ENCODE measurements at regions not wholly inside any gene's neighbourhood (a gene's known extent, or its start where the extent isn't known, plus 50 kb on each side); places are given as distances from the start of the nearest gene placed in this dataset.

DNA sequence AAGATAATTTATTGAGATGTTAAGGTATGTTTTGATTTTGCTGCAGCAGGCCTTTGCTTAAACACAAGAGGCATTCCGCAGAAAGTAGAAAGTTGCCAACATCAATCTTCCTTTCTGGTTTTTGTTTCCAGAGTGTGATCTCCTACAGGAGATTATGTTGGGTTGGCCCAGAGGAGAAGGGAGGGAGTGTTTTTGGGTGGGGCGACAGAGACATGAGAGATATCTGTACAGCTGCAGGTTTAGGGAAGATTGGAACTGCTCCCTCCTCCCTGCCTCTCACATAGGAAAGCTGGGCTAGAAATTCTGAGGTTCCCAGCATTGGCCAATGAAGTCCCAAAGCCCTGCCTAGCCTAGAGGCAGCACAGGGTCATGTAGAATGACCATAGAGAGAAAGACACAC, 211.0 kb downstream of the CEMIP2 start:
- TF ChIP-seq, protein P1, sequence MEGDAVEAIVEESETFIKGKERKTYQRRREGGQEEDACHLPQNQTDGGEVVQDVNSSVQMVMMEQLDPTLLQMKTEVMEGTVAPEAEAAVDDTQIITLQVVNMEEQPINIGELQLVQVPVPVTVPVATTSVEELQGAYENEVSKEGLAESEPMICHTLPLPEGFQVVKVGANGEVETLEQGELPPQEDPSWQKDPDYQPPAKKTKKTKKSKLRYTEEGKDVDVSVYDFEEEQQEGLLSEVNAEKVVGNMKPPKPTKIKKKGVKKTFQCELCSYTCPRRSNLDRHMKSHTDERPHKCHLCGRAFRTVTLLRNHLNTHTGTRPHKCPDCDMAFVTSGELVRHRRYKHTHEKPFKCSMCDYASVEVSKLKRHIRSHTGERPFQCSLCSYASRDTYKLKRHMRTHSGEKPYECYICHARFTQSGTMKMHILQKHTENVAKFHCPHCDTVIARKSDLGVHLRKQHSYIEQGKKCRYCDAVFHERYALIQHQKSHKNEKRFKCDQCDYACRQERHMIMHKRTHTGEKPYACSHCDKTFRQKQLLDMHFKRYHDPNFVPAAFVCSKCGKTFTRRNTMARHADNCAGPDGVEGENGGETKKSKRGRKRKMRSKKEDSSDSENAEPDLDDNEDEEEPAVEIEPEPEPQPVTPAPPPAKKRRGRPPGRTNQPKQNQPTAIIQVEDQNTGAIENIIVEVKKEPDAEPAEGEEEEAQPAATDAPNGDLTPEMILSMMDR (IDR thresholded peaks at IDR 0.05) = no peak
- TF ChIP-seq POLR2A (IDR thresholded peaks at IDR 0.05) = no peak

Data from tibial nerve (tissue), 3 donors.